H9 (cell line): ENCODE measurements at regions not wholly inside any gene's neighbourhood (a gene's known extent, or its start where the extent isn't known, plus 50 kb on each side); places are given as distances from the start of the nearest gene placed in this dataset.

Source experiments
- DNase-seq: peaks from one replicate; pipeline ENCODE4 v3.0.0-alpha.2; 2017
- H2AFZ ChIP-seq: one replicate; pipeline ENCODE4 v1.6.1; 2013; ENCODE audit warnings: mild to moderate bottlenecking, low read length, control low read depth, moderate library complexity
- H2AK5ac ChIP-seq: 2 replicates; pipeline ENCODE4 v1.6.1; 2013; ENCODE audit warnings: low read length, control low read depth, mixed read lengths; ENCODE audit not compliant: insufficient read length
- H2BK120ac ChIP-seq: one replicate; pipeline ENCODE4 v1.6.1; 2013; ENCODE audit warnings: low read depth, mild to moderate bottlenecking, low read length, control low read depth, inconsistent platforms; ENCODE audit not compliant: poor library complexity, severe bottlenecking
- H2BK12ac ChIP-seq: 2 replicates; pipeline ENCODE4 v1.6.1; 2013; ENCODE audit warnings: low read length, control low read depth, mixed read lengths, low read depth; ENCODE audit not compliant: insufficient read length
- H2BK15ac ChIP-seq: 2 replicates; pipeline ENCODE4 v1.6.1; 2013; ENCODE audit warnings: low read depth, low read length, control low read depth
- H2BK20ac ChIP-seq: one replicate; pipeline ENCODE4 v1.6.1; 2013; ENCODE audit warnings: low read depth, mild to moderate bottlenecking, low read length, control low read depth, inconsistent platforms; ENCODE audit not compliant: poor library complexity, severe bottlenecking
- H2BK5ac ChIP-seq: 2 replicates; pipeline ENCODE4 v1.6.1; 2013; ENCODE audit warnings: low read length, control low read depth, mixed read lengths; ENCODE audit not compliant: insufficient read length
- H3K14ac ChIP-seq: 2 replicates; pipeline ENCODE4 v1.6.1; 2013; ENCODE audit warnings: low read length, control low read depth; ENCODE audit not compliant: insufficient read depth
- H3K18ac ChIP-seq: 2 replicates; pipeline ENCODE4 v1.6.1; 2013; ENCODE audit warnings: low read depth, mild to moderate bottlenecking, mixed read lengths, low read length, control low read depth; ENCODE audit not compliant: insufficient read length
- H3K23ac ChIP-seq: 2 replicates; pipeline ENCODE4 v1.6.1; 2013; ENCODE audit warnings: low read length, control low read depth, mixed read lengths, low read depth; ENCODE audit not compliant: insufficient read length
- H3K23me2 ChIP-seq: 2 replicates; pipeline ENCODE4 v1.6.1; 2013; ENCODE audit warnings: low read depth, mild to moderate bottlenecking, mixed read lengths, low read length, control low read depth; ENCODE audit not compliant: insufficient read length, poor library complexity, severe bottlenecking
- H3K27ac ChIP-seq: 2 replicates; pipeline ENCODE4 v1.5.1; 2013; ENCODE audit warnings: low read length, control low read depth, mixed read lengths, low read depth; ENCODE audit not compliant: insufficient read length
- H3K27me3 ChIP-seq: 2 replicates; pipeline ENCODE4 v1.6.1; 2013; ENCODE audit warnings: low read length, control low read depth, inconsistent platforms; ENCODE audit not compliant: insufficient read depth
- H3K4ac ChIP-seq: 2 replicates; pipeline ENCODE4 v1.6.1; 2013; ENCODE audit warnings: low read depth, mild to moderate bottlenecking, control low read depth, inconsistent platforms, low read length, moderate library complexity
- H3K4me1 ChIP-seq: 2 replicates; pipeline ENCODE4 v1.6.1; 2013; ENCODE audit warnings: low read length, control low read depth, inconsistent platforms; ENCODE audit not compliant: insufficient read depth
- H3K4me2 ChIP-seq: 2 replicates; pipeline ENCODE4 v1.6.1; 2013; ENCODE audit warnings: low read length, control low read depth, mixed read lengths; ENCODE audit not compliant: insufficient read length, insufficient read depth
- H3K56ac ChIP-seq: 2 replicates; pipeline ENCODE4 v1.6.1; 2013; ENCODE audit warnings: low read depth, mild to moderate bottlenecking, mixed read lengths, low read length, control low read depth; ENCODE audit not compliant: insufficient read length
- H3K79me1 ChIP-seq: 2 replicates; pipeline ENCODE4 v1.6.1; 2013; ENCODE audit warnings: low read depth, mild to moderate bottlenecking, moderate library complexity, low read length, control low read depth, inconsistent platforms; ENCODE audit not compliant: insufficient read depth, poor library complexity, severe bottlenecking
- H3K79me2 ChIP-seq: 2 replicates; pipeline ENCODE4 v1.6.1; 2013; ENCODE audit warnings: low read length, control low read depth, inconsistent platforms; ENCODE audit not compliant: insufficient read depth
- H3K9ac ChIP-seq: 2 replicates; pipeline ENCODE4 v1.6.1; 2013; ENCODE audit warnings: low read length, control low read depth, mixed read lengths; ENCODE audit not compliant: insufficient read length; ENCODE audit errors: extremely low read depth
- H3K9me3 ChIP-seq: one replicate; pipeline ENCODE4 v1.6.1; 2013; ENCODE audit warnings: low read depth, low read length, inconsistent platforms; ENCODE audit not compliant: control insufficient read depth
- H3T11ph ChIP-seq: one replicate; pipeline ENCODE4 v1.6.1; 2013; ENCODE audit warnings: mild to moderate bottlenecking, low read length, control low read depth, inconsistent platforms
- H4K20me1 ChIP-seq: one replicate; pipeline ENCODE4 v1.6.1; 2013; ENCODE audit not compliant: control insufficient read depth, insufficient read length, insufficient read depth
- H4K5ac ChIP-seq: 2 replicates; pipeline ENCODE4 v1.6.1; 2013; ENCODE audit warnings: low read depth, mild to moderate bottlenecking, mixed read lengths, low read length, control low read depth; ENCODE audit not compliant: insufficient read length
- H4K8ac ChIP-seq: replicated peaks from 2 replicates; pipeline ENCODE4 v1.6.1; 2013; ENCODE audit warnings: low read length, control low read depth, mixed read lengths, low read depth; ENCODE audit not compliant: insufficient read length
- H4K91ac ChIP-seq: 2 replicates; pipeline ENCODE4 v1.6.1; 2013; ENCODE audit warnings: low read depth, mild to moderate bottlenecking, moderate library complexity, mixed read lengths, low read length, control low read depth; ENCODE audit not compliant: insufficient read length
- H3K27ac Mint-ChIP-seq, 3 experiments: 2 replicates in 2 of 3; 3 replicates in 1 of 3; pipeline ENCODE4 v1.8.0; 2020 to 2021; ENCODE audit warnings: mixed read lengths in 3 of 3, mild to moderate bottlenecking in 1 of 3, moderate library complexity in 1 of 3
- H3K27me3 Mint-ChIP-seq: 2 replicates; pipeline ENCODE4 v1.8.0; 2021; ENCODE audit warnings: low read depth, mild to moderate bottlenecking, moderate library complexity, mixed read lengths
- H3K36me3 Mint-ChIP-seq, 3 experiments: 2 replicates in 2 of 3; 3 replicates in 1 of 3; pipeline ENCODE4 v1.8.0; 2020 to 2021; ENCODE audit warnings: low read depth in 3 of 3, mixed read lengths in 3 of 3; ENCODE audit not compliant: insufficient read depth in 1 of 3
- H3K4me1 Mint-ChIP-seq, 2 experiments: 2 replicates each; pipeline ENCODE4 v1.8.0; 2020; ENCODE audit warnings: mixed read lengths in 2 of 2
- H3K4me3 Mint-ChIP-seq, 2 experiments: 2 replicates in 1 of 2; 3 replicates in 1 of 2; pipeline ENCODE4 v1.8.0; 2020 to 2021; ENCODE audit warnings: mild to moderate bottlenecking in 2 of 2, mixed read lengths in 2 of 2, moderate library complexity in 1 of 2
- H3K9me3 Mint-ChIP-seq, 2 experiments: 2 replicates in 1 of 2; 3 replicates in 1 of 2; pipeline ENCODE4 v1.8.0; 2020; ENCODE audit warnings: mild to moderate bottlenecking in 2 of 2, mixed read lengths in 2 of 2, moderate library complexity in 1 of 2
- CTCF ChIP-seq: fragments of 200-600 bp; sonication (generic); conservative IDR thresholded peaks from 3 replicates; pipeline ENCODE4 v1.8.0; 2021; ENCODE audit warnings: antibody characterized with exemption, mild to moderate bottlenecking
- WGBS: extraction: QIAGEN DNeasy Blood & Tissue Kit; methylation state at CpG from one replicate; pipeline ENCODE4 v1.1.7; 2013; ENCODE audit warnings: missing lambda C conversion rate, low lambda C conversion rate, mixed read lengths; ENCODE audit not compliant: insufficient read length; ENCODE audit errors: extremely low coverage; 5-methylcytosine and 5-hydroxymethylcytosine counted together

- no peaks in the 10 kb centered on the region for H4K20me1 ChIP-seq
- no peak overlapping the region for H2BK5ac ChIP-seq
- peaks cover 0 to 7% of the 10 kb centered on the region in 2 experiments; a peak in 2 of 4 replicates for H3K4me1 Mint-ChIP-seq
- H3K56ac ChIP-seq: no peak overlapping the region
- H3T11ph ChIP-seq: no peak overlapping the region
- H3K79me1 ChIP-seq: no peaks in the 10 kb centered on the region
- no peak for TF ChIP-seq CTCF
- H3K27ac Mint-ChIP-seq: no peak overlapping the region
- no peak overlapping the region for H3K27ac ChIP-seq
- no peak overlapping the region for H4K8ac ChIP-seq
- H3K4me2 ChIP-seq: no peak overlapping the region
- no peaks in the 10 kb centered on the region for H3K27me3 ChIP-seq
- H3K14ac ChIP-seq: no peak overlapping the region
- DNase-seq: no peak
- no peak overlapping the region for H3K23ac ChIP-seq
- peaks cover 4 to 7% of the 10 kb centered on the region in 2 experiments; a peak in 3 of 5 replicates for H3K9me3 Mint-ChIP-seq
- H3K18ac ChIP-seq: no peak overlapping the region
- H3K4me3 Mint-ChIP-seq: no peak overlapping the region
- H2AFZ ChIP-seq: no peak overlapping the region
- no peak overlapping the region for H2BK120ac ChIP-seq
- no peak overlapping the region for H2BK12ac ChIP-seq
- no peak overlapping the region for H2BK20ac ChIP-seq
- no peaks in the 10 kb centered on the region for H3K23me2 ChIP-seq
- no peak overlapping the region for H3K9ac ChIP-seq
- H4K91ac ChIP-seq: no peak overlapping the region
- no peak overlapping the region for H2BK15ac ChIP-seq
- no CpG with 5 or more reads among the region's 2 CpGs for WGBS
- no peak overlapping the region for H4K5ac ChIP-seq
- no peaks in the 10 kb centered on the region for H3K4me1 ChIP-seq
- peaks cover 2 to 8% (median 2%) of the 10 kb centered on the region in 3 experiments; a peak in 6 of 7 replicates for H3K36me3 Mint-ChIP-seq
- H3K79me2 ChIP-seq: no peaks in the 10 kb centered on the region
- no peaks in the 10 kb centered on the region for H3K27me3 Mint-ChIP-seq
- H2AK5ac ChIP-seq: no peak overlapping the region
- H3K9me3 ChIP-seq: no peaks in the 10 kb centered on the region
- H3K4ac ChIP-seq: no peak overlapping the region
These were observed 967.1 kb upstream of the ROBO1 start for GRCh38 chr3:80734920-80735319.
